Upper lobe of right lung (tissue), 1 donor: ENCODE measurements at regions not wholly inside any gene's neighbourhood (a gene's known extent, or its start where the extent isn't known, plus 50 kb on each side); places are given as distances from the start of the nearest gene placed in this dataset.

ENCODE experiments used
- ATAC-seq: fragments of 200-7000 bp; cut with Tn5 transposase; one replicate; pipeline ENCODE4 v1.9.1; 2020; ENCODE audit warnings: mild to moderate bottlenecking, moderate library complexity
- DNase-seq: peaks from one replicate; pipeline ENCODE4 v3.0.0-alpha.2; 2020
- H3K27ac ChIP-seq: fragments of 200-600 bp; one replicate; pipeline ENCODE4 v1.8.0; 2022
- H3K27me3 ChIP-seq: fragments of 200-600 bp; one replicate; pipeline ENCODE4 v1.8.0; 2022; ENCODE audit warnings: mild to moderate bottlenecking
- H3K36me3 ChIP-seq: fragments of 200-600 bp; one replicate; pipeline ENCODE4 v1.8.0; 2022
- H3K4me1 ChIP-seq: fragments of 200-600 bp; one replicate; pipeline ENCODE4 v1.8.0; 2022
- H3K4me3 ChIP-seq: fragments of 200-600 bp; one replicate; pipeline ENCODE4 v1.8.0; 2022; ENCODE audit warnings: mild to moderate bottlenecking
- H3K9me3 ChIP-seq: fragments of 200-600 bp; one replicate; pipeline ENCODE4 v1.8.0; 2022
- intact Hi-C: fragments of 100-400 bp; cut with DNase I; formaldehyde crosslinking; loops from one replicate; pipeline ENCODE4 v1.11.0; 2022
- TF ChIP-seq, protein P1 (sequence below): fragments of 200-600 bp; IDR thresholded peaks from one replicate; pipeline ENCODE4 v1.8.0; 2022; ENCODE audit warnings: antibody characterized with exemption
- donor health status: DM: no; HTN: yes; CAD: no; lungs with severe emphysema.

DNA sequence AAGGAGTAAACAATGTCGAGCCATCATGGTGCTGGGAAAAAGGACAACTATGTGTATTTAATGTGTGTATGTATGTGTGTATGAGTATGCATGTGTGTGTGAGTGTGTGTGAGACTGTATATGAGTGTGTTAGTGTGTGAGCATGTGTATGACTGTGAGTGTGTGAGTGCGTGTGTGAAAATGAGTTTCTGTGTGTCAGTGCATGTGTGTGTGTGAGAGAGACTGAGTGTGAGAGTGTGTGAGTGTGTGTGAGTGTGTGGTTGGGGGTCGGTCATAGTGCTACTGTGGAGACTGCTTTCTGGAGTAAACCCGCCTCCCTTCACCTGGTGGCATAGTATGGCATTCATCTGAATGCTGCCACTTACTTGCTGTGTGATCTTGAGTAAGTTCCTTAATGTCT is 567.4 kb downstream of the FGF9 start:
- no peaks in the 10 kb centered on the region for H3K4me1 ChIP-seq
- no peaks in the 10 kb centered on the region for H3K27me3 ChIP-seq
- intact Hi-C loops: no loop called here
- TF ChIP-seq, protein P1, sequence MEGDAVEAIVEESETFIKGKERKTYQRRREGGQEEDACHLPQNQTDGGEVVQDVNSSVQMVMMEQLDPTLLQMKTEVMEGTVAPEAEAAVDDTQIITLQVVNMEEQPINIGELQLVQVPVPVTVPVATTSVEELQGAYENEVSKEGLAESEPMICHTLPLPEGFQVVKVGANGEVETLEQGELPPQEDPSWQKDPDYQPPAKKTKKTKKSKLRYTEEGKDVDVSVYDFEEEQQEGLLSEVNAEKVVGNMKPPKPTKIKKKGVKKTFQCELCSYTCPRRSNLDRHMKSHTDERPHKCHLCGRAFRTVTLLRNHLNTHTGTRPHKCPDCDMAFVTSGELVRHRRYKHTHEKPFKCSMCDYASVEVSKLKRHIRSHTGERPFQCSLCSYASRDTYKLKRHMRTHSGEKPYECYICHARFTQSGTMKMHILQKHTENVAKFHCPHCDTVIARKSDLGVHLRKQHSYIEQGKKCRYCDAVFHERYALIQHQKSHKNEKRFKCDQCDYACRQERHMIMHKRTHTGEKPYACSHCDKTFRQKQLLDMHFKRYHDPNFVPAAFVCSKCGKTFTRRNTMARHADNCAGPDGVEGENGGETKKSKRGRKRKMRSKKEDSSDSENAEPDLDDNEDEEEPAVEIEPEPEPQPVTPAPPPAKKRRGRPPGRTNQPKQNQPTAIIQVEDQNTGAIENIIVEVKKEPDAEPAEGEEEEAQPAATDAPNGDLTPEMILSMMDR: no peak
- H3K4me3 ChIP-seq: no peak overlapping the region
- no peaks in the 10 kb centered on the region for H3K9me3 ChIP-seq
- H3K27ac ChIP-seq: no peak overlapping the region
- ATAC-seq (no peak), DNase-seq (no peak)
- no peaks in the 10 kb centered on the region for H3K36me3 ChIP-seq

DNA sequence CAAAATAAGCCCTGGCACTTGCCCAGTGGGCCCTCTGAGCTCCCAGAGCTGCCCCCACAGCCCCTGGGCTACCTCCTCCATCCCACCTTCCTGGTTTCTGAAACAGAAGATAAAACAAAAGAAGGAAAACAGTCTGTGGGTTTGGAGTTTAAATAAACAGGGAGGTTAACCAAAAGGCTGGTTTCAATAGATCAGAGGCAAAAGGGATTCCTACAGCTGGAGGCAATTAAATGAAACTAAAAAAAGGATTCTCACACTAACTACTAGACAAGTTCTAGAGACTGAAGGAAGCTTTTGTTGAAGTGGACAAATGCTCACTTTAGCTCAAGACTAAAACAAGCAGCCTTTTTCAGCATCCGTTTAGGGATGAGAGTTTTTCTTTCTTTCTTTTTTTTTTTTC is 569.8 kb downstream of the FGF9 start:
- intact Hi-C loops: no loop called here
- no peaks in the 10 kb centered on the region for H3K36me3 ChIP-seq
- no peak overlapping the region for H3K27ac ChIP-seq
- no peak for DNase-seq
- ATAC-seq: no peak
- no peaks in the 10 kb centered on the region for H3K4me1 ChIP-seq
- no peak overlapping the region for H3K4me3 ChIP-seq
- TF ChIP-seq, protein P1: no peak
- no peaks in the 10 kb centered on the region for H3K27me3 ChIP-seq
- no peaks in the 10 kb centered on the region for H3K9me3 ChIP-seq

DNA sequence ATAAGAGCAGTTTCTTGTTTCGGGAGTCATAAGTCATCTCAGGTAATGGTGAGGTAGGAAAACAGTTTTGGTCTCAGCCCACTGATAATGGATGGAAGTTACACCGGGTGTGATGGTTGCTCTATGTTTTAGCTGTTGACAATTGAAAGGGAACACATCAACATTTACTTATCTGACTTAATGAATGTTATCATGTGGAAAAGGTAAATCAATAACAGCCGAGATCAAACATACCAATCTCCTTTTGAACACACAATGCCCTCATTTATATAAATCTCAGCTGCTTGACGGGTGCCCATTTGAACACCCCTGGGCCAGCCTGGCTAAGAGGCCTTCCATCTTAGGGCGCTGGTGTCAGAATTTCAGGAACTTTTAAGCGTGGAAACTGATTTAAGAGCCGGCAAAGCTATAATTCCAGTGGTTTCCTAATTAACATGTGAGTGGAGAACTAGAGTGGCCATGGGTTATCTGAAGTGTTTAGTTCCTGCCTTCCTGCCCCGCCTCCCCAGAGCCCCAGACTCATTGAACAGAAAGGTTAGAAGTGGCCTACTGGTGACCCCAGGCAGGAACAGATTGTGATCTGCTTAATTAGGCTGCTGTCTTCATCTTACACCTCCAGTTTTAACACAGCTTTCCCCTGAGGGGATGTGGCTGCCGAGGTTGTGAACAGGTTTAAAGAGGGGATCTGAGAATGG is 572.7 kb downstream of the FGF9 start:
- no peaks in the 10 kb centered on the region for H3K4me1 ChIP-seq
- H3K4me3 ChIP-seq: no peak overlapping the region
- H3K9me3 ChIP-seq: no peaks in the 10 kb centered on the region
- intact Hi-C loops: no loop called here
- TF ChIP-seq, protein P1: no peak
- no peak overlapping the region for H3K27ac ChIP-seq
- DNase-seq (no peak), ATAC-seq (no peak)
- no peaks in the 10 kb centered on the region for H3K27me3 ChIP-seq
- H3K36me3 ChIP-seq: no peaks in the 10 kb centered on the region

DNA sequence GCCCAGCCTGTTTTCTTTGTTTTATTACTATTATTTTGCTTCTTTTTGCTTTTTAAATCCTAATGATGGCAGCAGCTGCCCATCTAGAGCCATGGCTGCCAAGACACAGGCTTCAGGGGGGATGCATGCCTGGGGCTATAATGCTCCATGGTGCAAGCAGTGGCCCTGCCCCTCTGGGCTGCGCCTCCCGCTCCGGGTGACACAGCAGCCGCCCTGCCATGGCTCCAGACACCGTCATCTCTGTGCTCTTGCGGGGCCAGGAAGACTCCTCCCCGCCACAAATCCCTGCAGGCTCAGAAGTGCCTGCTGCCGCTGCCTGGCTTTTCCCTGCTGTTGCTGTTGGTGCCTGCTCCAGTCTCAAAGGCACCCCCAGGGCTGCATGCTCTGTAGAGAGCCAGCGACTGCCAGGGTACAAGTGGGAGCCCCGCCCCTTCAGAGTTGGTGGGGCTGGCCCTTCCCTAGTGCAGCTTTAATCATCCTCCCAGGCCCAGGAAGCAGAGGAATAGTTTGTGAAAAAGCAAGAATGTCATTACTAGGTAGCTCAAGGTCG is 581.5 kb downstream of the FGF9 start:
- Histone ChIP-seq H3K4me3 (no peak overlapping the region), H3K27ac (no peak overlapping the region), H3K4me1 (no peaks in the 10 kb centered on the region), H3K9me3 (no peaks in the 10 kb centered on the region), H3K36me3 (no peaks in the 10 kb centered on the region), H3K27me3 (no peaks in the 10 kb centered on the region)
- DNase-seq: no peak
- no peak for ATAC-seq
- TF ChIP-seq, protein P1: no peak
- intact Hi-C loops: no loop called here

DNA sequence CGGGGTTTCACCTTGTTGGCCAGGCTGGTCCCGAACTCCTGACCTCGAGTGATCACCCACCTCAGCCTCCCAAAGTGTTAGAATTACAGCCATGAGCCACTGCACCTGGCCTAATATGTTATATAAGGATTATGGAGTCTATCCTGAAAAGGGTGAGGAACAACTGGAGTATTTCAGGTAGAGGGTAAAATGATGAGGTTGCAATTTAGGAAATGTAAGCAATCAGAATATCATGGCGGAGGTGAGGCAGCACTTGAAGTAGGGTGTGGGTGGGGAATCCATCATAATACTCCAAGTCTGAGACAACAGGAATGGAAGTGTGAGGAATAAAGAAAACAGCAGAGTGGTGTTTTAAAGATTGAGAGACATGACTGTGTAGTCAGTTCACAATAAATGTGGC is 582.2 kb downstream of the FGF9 start:
- TF ChIP-seq, protein P1: no peak
- intact Hi-C loops: no loop called here
- Histone ChIP-seq H3K4me1 (no peaks in the 10 kb centered on the region), H3K27ac (no peak overlapping the region), H3K4me3 (no peak overlapping the region), H3K36me3 (no peaks in the 10 kb centered on the region), H3K27me3 (no peaks in the 10 kb centered on the region), H3K9me3 (no peaks in the 10 kb centered on the region)
- DNase-seq (no peak), ATAC-seq (no peak)
